NCI-H82 treated with DMSO at 0.1 percent for 48 hours (cell line): ENCODE measurements at regions not wholly inside any gene's neighbourhood (a gene's known extent, or its start where the extent isn't known, plus 50 kb on each side); places are given as distances from the start of the nearest gene placed in this dataset.
A peak's percentile ranks its signal among the peaks of the same experiment; 100 is the strongest.

ENCODE experiments used
- DNase-seq: peaks from one replicate; lab custom pipeline; 2025; ENCODE audit not compliant: unreplicated experiment; lab: John Stamatoyannopoulos, UW

- no peak for DNase-seq
These were observed 59.4 kb upstream of the BTN3A2 start for GRCh38 chr6:26305641-26305969.

- no peak for DNase-seq
These were observed 58.8 kb upstream of the BTN3A2 start for GRCh38 chr6:26306232-26306631.

GRCh38 chr6:26307850-26308249 is 57.1 kb upstream of the BTN3A2 start:
- no peak for DNase-seq

GRCh38 chr6:26309731-26310142 is 55.3 kb upstream of the BTN3A2 start:
- DNase-seq = no peak

- DNase-seq = no peak
These were observed 54.0 kb upstream of the BTN3A2 start for GRCh38 chr6:26311012-26311384.

- DNase-seq = peak; percentile 74
These were observed 53.5 kb upstream of the BTN3A2 start for GRCh38 chr6:26311385-26312095.

- no peak for DNase-seq
These were observed 52.9 kb upstream of the BTN3A2 start for GRCh38 chr6:26312096-26312463.

GRCh38 chr6:26312501-26313397 is 52.2 kb upstream of the BTN3A2 start:
- peak; percentile 84 for DNase-seq
